NCI-H146 treated with DMSO at 0.1 percent for 48 hours (cell line): ENCODE measurements at regions not wholly inside any gene's neighbourhood (a gene's known extent, or its start where the extent isn't known, plus 50 kb on each side); places are given as distances from the start of the nearest gene placed in this dataset.

ENCODE experiments used
- DNase-seq: peaks from one replicate; lab custom pipeline; 2025; ENCODE audit not compliant: unreplicated experiment; lab: John Stamatoyannopoulos, UW

DNA sequence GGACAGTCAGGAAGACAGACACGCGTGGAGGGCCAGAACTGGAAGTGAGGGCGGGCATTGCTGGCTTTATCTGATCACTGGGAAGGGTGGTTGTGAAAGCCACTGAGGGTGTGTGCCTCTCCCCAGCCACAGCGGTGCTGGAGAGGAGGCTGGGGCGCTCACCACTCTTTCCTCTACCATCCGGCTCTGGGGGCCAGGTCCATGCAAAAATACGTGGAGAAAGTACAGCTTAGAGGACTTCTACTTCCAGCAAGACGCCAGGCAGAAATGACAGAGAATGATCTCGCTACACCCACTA lies 148.8 kb upstream of the RPS6KA2 start:
- DNase-seq: no peak

DNA sequence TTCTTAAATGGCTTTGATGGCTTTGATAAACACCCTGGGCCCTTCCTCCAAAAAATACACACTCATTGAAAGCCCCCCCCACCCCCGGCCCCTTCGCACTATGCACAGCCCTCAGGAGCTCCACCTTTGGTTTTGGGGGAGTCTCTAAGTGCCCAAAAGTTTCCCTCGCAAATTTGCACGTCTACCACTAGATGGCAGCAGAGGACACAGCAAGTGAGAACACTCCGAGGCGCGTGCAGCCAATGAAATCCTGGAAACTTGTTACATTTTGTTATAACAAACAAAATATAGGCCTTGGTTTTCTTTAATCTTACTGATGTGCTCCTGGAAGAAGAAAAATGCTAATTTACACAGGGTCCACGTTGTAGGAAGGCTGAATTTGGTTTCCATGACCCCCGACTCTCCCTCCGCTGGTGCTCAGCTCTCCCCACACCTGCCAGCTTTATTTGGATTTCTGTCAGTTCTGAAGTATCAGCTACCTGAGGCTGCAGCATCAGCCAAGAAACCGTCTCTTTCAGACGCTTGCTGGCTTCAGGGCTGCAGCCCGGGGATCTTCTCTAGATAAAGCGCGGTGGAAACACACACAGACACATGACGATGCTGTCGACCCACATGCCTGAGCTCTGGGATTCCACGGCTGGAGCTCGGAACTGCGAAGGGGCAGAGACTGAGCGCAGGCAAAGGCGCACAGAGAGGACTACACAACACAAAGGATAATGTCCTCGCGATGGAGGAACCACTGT lies 148.3 kb upstream of the RPS6KA2 start:
- peak; percentile 37 for DNase-seq

GRCh38 chr6:166774770-166775169 lies 147.7 kb upstream of the RPS6KA2 start:
- no peak for DNase-seq

DNA sequence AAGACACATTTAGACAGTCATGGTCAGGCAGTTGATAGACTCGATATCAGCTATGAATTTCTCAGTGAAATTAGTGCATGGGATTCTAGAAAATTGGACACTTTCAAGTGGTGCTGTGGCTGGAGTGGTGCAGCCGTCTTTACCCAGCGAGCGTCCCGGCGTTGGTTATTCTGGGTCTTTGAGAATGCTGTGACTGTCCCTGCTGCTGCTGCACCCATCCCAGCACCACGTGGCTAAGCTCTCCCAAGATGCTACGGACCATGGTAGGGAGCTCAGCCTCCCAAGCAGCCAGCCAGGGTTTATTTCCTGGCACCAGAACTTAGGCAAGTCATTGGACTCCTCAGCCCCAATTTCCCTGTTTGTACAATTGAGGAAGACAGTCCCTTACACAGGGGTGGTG lies 147.2 kb upstream of the RPS6KA2 start:
- no peak for DNase-seq

DNA sequence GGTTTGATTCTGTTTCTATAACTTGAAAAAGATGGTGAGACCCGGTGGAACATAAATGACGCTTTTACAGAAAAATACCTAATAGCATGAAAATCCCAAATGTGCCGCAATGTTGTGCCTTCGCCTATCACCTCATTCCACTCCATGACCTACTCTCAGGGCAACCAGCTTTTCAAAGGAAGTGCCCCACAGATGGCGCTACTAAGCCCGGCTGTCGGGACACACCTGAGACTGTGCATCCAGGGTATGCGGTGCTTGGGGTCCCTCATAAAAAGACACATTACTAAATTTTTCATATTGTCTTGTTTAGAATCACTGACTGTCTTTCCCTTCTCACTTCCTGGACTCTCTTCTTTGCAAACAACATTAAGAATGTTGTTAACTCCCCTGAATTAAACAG lies 145.5 kb upstream of the RPS6KA2 start:
- DNase-seq: no peak

DNA sequence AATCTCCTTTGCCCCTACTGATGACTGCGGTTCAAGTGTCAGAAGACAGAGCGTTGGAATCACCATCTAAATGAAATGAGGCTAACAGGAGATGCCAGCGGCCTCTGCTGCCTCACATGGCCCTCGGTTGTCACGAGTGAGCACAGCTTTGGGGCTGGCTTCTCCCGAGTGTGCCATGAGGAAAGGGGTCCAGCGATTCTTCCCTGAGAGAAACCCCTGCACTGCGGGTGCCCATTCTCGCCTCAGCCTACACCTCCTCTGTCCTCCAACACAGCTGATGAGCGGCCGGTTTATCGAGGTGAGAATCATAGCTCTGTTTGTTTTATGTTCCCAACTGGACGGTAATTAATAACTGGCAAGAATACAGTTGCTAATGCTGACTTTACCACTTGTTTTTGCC lies 144.7 kb upstream of the RPS6KA2 start:
- DNase-seq: no peak

DNA sequence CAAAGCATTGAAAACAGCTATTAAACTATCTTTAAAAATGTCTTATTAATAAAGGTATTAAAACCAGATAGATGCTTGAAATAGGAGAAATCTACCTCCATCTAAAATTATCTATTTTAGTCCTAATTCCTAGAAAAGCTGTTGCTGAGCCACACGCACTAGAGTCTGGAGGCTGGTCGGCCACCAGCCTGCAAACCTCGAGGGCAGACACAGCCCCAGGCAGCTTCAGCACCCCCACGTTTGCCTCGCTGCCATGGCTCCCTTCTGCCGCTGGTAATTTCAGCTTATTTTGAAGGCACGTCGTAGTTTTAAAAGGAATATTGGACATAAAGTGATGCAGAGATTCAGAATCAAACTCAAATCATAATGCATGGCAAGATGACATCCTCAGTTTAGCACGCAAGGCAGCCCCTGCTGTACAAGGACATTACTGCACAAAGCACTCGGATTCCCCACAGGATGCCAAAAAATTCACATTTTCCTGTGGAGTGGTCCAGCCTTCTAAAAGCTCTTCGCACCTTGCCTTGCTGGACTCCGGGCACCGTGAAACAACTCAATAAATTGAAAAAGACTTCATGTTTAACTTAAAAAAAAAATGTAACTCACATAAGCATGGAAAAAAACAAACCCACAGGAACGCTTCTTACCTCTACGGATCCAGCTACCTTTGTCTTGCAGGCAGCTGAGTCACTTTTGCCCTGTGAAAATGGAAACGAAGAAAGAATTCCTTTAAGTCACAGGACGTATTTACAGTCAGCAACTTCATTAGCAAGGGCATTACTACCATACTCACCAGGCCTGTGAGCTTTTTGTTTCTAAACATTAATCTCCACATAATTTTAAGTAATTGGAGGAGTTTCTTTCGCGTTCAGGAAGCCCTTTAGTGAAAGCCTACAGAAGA lies 143.4 kb upstream of the RPS6KA2 start:
- DNase-seq: no peak

DNA sequence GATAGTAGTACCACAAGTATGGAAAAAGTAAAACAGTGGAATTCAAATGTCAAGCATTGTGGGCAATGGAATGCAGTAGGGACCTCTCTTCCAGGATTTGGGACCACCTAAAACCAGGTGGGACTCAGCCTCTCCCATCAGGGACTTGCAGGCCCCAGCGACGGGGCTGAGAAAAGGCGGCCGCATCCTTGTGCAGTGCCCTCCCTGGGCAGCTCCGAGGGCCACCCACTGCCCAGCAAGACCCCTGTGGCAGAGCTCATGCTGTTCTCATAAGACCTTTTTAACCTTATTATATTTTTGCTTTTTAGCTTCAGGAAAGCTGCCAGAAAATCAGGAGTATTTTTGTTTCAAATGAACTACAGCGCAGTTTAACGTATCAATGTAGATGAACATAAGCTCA lies 142.6 kb upstream of the RPS6KA2 start:
- DNase-seq: no peak

DNA sequence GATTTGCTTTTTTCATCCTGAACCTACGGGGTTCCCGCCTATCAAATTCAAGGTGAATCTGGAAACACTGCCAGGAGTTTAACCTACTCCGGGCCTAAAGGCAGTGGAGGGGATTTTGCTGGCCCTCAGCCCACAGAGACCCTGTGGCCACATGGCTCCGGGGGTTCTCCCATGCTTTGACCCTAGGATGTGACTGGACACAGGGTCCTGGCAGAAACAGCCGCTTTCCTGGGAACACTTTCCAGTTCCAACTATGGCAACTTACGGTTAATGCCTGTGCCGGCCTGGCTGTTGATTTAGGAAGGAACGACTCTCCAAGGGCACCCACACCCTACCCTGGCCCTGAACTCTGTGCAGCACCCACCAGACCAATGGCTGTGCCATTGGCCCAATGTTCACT lies 141.7 kb upstream of the RPS6KA2 start:
- DNase-seq: no peak

GRCh38 chr6:166767230-166767629 lies 140.2 kb upstream of the RPS6KA2 start:
- DNase-seq: no peak

- DNase-seq: no peak
Observed at GRCh38 chr6:166766769-166767168, 139.7 kb upstream of the RPS6KA2 start.

- DNase-seq: no peak
Observed at GRCh38 chr6:166765234-166765541, 138.1 kb upstream of the RPS6KA2 start.

- no peak for DNase-seq
Observed at GRCh38 chr6:166764473-166765233, 137.6 kb upstream of the RPS6KA2 start.

DNA sequence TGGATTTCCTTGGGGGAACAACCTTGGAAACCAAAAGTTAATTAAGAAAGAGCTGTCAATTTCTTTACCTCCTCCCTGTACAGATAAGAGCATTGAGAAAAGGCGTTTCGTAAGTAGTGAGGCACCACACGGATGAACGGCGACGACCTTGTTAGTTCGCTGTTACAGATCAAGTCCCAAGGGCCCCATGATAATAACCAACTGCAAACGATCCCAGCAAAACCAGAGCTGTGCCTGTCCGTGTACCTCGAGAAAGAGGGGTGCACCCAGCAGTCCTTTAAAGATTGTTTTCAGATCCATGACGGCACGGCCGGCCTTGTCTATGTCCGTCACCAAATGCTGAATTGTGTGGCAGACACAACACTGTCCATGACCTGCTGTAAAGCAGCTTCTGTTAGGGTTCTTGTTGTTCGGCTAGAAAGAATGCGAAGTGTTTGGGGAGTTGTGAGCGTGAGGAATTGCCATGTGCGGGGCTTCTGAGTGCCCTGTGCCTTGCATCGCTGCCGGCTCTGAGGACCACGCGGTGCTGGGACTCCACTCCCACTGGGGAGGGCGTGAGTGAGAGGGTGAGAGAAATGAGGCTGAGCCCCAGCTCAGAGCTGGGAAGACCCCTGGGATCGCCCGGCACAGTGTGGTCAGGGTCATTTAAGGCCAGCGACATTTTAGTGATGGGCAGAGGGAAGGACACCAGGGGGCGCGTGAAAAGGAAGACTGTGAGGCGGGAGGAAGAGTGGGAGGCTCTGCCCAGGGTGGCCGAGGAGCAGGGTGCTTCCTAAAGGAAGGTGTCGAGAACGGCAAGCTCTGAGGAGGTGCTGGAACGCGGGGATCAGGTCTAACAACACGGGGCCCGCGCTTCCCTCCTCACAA lies 136.8 kb upstream of the RPS6KA2 start:
- DNase-seq: no peak

GRCh38 chr6:166761801-166762200 lies 134.8 kb upstream of the RPS6KA2 start:
- DNase-seq: no peak

DNA sequence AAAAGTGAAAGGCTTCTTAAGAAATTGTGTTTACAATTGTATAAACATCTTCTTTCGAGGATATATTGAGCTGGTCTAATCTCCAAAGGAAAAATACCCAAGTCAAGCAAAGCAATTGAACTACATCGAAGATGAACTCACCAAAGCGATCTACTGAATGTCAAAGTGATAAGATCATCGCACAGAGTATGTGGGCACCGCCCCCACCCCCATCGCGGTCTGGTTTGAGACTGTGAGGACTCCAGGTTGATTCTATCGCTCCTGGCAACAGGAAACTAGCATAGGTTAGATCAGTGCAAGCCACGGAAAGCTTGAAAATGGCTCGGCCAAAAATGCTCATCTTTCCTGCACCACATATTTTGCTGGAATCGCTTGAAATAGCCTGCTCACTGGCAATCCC lies 133.2 kb upstream of the RPS6KA2 start:
- no peak for DNase-seq

- DNase-seq: no peak
Observed at GRCh38 chr6:166758136-166758704, 131.2 kb upstream of the RPS6KA2 start.

- no peak for DNase-seq
Observed at GRCh38 chr6:166757232-166758135, 130.4 kb upstream of the RPS6KA2 start.

DNA sequence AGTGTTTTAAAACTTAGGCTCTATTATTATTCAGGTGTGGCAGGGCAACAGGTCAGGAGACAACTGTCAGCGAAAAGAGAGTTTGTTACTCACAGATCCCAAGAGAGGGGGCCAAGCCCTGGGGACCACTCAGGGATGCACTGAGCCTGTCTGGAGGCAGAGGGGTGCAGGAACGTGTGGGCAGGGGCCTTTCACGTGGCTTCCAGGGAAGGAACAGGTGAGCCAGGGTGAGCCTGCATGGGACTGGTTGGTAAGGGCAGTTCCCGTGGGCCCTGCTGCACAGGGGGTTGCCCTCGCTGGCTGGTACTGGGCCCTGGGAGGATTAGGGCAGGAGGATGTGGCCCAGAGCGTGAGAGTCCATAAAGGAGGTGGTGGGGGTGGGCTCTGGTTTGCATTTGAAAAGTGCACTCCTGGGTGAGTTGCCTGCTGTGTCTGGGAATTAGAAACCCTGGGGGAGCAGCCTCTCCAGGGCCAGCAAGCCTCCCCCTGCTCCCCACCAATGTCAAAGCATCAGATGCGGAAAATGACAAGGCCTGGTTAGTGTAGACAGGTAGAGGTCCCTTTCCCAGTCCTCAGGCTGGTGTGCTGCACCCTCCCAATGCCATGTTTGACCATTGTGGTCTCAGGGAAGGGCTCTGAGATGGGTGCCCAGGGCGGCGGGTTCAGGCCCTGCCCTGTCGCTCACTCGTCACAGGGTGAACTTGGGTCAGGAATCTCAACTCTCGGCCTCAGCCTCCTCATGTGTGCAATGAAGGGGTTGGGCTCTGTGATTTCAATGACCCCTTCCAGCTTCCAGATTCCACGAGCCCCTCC lies 127.4 kb upstream of the RPS6KA2 start:
- no peak for DNase-seq
